ENCODE measurements at regions not wholly inside any gene's neighbourhood (a gene's known extent, or its start where the extent isn't known, plus 50 kb on each side); places are given as distances from the start of the nearest gene placed in this dataset.
"Not testable (repeated sequence)": the region's sequence is repeated elsewhere in the genome, so short reads cannot be mapped to it uniquely, and the experiment has no call there.

GRCh38 chr5:12131020-12131419, 226.8 kb upstream of the CTNND2 start:
- not testable (repeated sequence) for DNase-seq, H3K27me3 Mint-ChIP-seq, H3K27ac Mint-ChIP-seq, ATAC-seq, H3K4me3 Mint-ChIP-seq, H3K4me1 Mint-ChIP-seq
- peaks cover 23 to 28% of the 10 kb centered on the region in 2 donors for H3K9me3 Mint-ChIP-seq

GRCh38 chr5:12125895-12126294, 221.6 kb upstream of the CTNND2 start:
- Mint-ChIP-seq H3K27ac (no peak overlapping the region), H3K4me3 (no peak overlapping the region), H3K4me1 (no peaks in the 10 kb centered on the region), H3K27me3 (no peaks in the 10 kb centered on the region), H3K9me3 (peaks cover 6 to 10% of the 10 kb centered on the region in 2 donors)
- no peak for ATAC-seq
- no peak for DNase-seq

DNA sequence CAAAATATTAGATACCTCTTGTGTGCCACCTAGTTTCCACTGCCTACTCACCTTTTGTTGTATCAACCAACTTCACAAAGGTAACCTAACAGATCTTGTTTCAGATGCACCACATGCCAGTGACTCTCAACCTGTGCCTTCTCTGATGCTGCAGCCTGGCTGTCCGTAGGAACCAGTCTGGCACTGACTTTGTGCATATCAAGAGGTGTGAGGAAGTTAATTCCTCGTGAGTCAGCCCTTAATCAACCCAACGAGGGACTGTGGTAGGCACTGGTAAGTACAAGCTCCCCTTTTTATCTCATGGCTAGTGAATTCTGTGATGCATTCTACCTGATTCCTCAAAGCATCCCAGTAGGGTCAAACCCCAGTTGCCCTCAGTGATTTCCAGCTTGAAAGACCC, 215.4 kb upstream of the CTNND2 start:
- peaks cover 0 to 13% of the 10 kb centered on the region in 2 donors for H3K9me3 Mint-ChIP-seq
- H3K27me3 Mint-ChIP-seq: no peaks in the 10 kb centered on the region
- no peaks in the 10 kb centered on the region for H3K4me1 Mint-ChIP-seq
- DNase-seq (no peak), ATAC-seq (no peak)
- H3K4me3 Mint-ChIP-seq: no peak overlapping the region
- no peak overlapping the region for H3K27ac Mint-ChIP-seq

- H3K27ac Mint-ChIP-seq: no peak overlapping the region
- ATAC-seq: no peak
- no peak overlapping the region for H3K4me3 Mint-ChIP-seq
- no peaks in the 10 kb centered on the region for H3K27me3 Mint-ChIP-seq
- no peaks in the 10 kb centered on the region for H3K4me1 Mint-ChIP-seq
- H3K9me3 Mint-ChIP-seq: peaks cover 14 to 27% of the 10 kb centered on the region in 2 donors
- DNase-seq: no peak
Measured at GRCh38 chr5:12114075-12114474, 209.8 kb upstream of the CTNND2 start.

DNA sequence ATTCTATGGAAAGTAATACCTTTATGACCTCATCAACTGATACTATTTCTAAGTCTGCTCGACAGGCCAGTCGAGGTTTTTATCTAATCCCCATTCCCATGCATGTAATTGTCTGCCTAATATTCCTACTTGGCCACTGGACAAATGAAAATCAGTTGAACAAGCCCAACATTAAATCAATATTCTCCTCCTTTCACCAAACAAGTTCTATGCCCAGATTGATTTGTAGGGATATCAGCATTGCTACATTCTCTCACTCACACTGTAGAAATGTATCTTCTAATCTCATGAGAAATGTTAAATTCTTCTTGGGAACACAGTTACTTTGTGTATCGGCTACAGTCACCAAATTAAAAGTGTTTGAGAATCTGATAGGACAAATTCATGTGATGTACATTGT, 208.8 kb upstream of the CTNND2 start:
- ATAC-seq (no peak), DNase-seq (no peak)
- Mint-ChIP-seq H3K4me3 (no peak overlapping the region), H3K4me1 (no peaks in the 10 kb centered on the region), H3K9me3 (peaks cover 14 to 28% of the 10 kb centered on the region in 2 donors), H3K27me3 (no peaks in the 10 kb centered on the region), H3K27ac (no peak overlapping the region)

DNA sequence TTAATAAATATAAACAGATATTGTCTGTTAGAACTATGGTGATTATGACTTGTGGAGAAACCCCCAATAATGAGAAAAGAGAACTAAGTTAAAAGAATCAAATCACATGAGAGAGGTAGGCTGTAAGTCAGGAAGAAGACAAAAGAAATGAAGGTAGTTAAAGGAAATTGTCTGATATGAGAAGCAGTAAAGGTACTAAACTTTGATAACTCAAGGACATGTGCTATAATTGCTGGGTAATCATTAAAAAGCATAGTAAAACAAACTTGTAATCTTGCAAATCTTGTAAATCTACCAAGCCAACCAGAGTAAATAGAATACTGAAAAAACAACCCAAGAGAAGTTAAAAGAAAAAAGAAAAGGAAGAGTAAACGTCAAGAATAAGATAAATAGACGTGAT, 207.0 kb upstream of the CTNND2 start:
- DNase-seq: no peak
- Mint-ChIP-seq H3K27me3 (no peaks in the 10 kb centered on the region), H3K9me3 (peaks cover 14 to 28% of the 10 kb centered on the region in 2 donors), H3K4me3 (no peak overlapping the region), H3K4me1 (no peaks in the 10 kb centered on the region), H3K27ac (no peak overlapping the region)
- no peak for ATAC-seq

- peaks cover 17 to 26% of the 10 kb centered on the region in 2 donors for H3K9me3 Mint-ChIP-seq
- H3K27ac Mint-ChIP-seq: peak overlapping the region in 1 of 2 donors; percentile 53
- no peaks in the 10 kb centered on the region for H3K27me3 Mint-ChIP-seq
- no peak for DNase-seq
- H3K4me1 Mint-ChIP-seq: no peaks in the 10 kb centered on the region
- ATAC-seq: no peak
- H3K4me3 Mint-ChIP-seq: no peak overlapping the region
Measured at GRCh38 chr5:12110629-12111028, 206.4 kb upstream of the CTNND2 start.

DNA sequence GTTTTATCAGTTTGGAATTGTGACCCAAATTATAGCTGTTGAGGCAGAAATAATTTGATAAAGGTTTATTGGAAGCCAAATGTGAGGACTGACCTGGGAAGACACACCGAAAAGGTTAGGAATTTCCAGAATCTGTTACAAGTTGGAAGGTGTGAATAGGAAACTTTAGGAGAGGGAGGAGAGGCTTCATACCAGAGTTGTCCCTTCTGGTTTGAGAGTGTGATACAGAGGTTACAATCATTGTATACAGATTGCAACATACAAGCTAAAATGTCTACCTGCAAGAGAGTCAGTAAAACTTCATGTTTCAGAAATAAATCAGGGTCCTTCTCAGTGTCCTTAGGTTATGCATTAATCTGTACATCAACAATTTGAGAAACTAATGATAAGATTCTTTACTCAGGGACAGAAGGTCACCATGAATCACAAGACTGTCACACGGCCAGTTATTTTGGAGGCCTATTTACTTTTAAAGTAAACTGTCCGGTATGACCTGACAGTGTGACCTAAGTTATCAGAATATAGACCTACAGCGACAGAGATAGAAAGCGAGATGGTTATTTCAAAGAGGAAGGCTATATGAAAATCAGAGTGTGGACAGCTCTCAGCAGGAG, 204.9 kb upstream of the CTNND2 start:
- Mint-ChIP-seq H3K27ac (no peak overlapping the region), H3K9me3 (peaks cover 17 to 22% of the 10 kb centered on the region in 2 donors), H3K4me3 (no peak overlapping the region), H3K27me3 (no peaks in the 10 kb centered on the region), H3K4me1 (no peaks in the 10 kb centered on the region)
- ATAC-seq: no peak
- DNase-seq: no peak

DNA sequence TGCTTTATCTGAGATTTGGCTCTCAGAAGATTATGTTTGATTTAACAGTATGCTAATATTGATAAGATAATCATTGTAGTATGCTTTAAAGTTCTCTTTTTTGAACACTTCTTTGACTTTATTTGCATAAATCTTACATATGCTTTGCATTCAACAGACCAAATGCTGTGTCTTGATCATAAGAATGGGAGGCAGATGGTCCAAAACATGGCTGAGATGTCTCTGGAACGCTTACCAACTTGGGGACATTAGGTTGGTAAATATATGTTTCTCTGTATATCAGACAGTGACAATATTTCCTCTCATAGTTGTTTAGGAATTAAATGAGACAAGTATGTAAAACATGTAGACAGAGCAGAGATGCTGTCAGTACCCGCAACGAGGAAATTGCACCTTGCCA, 197.9 kb upstream of the CTNND2 start:
- Mint-ChIP-seq H3K27me3 (no peaks in the 10 kb centered on the region), H3K4me1 (no peaks in the 10 kb centered on the region), H3K27ac (no peak overlapping the region), H3K4me3 (no peak overlapping the region), H3K9me3 (peaks cover 15 to 22% of the 10 kb centered on the region in 2 donors)
- ATAC-seq: no peak
- DNase-seq: no peak

GRCh38 chr5:12100542-12100941, 196.3 kb upstream of the CTNND2 start:
- H3K9me3 Mint-ChIP-seq: peaks cover 15 to 18% of the 10 kb centered on the region in 2 donors
- DNase-seq: no peak
- H3K27me3 Mint-ChIP-seq: no peaks in the 10 kb centered on the region
- no peaks in the 10 kb centered on the region for H3K4me1 Mint-ChIP-seq
- no peak overlapping the region for H3K4me3 Mint-ChIP-seq
- H3K27ac Mint-ChIP-seq: no peak overlapping the region
- no peak for ATAC-seq

DNA sequence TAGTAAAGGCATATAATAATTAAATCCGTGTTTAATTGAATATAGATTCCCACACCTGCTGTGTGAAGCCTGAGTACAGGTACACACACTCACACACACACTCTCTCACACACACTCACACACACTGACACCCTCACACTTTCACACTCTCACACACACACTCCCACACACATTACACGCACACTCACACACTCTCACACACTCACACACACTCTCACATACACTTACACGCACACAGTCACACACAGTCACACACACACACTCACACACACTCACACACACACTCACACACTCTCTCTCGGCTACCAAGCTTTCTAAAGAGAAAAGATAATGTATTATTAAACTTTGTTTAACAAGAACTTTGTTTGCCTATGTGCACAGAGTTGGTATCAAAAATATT, 195.1 kb upstream of the CTNND2 start:
- no peak overlapping the region for H3K4me3 Mint-ChIP-seq
- peaks cover 15 to 18% of the 10 kb centered on the region in 2 donors for H3K9me3 Mint-ChIP-seq
- no peak for DNase-seq
- no peaks in the 10 kb centered on the region for H3K4me1 Mint-ChIP-seq
- no peak for ATAC-seq
- H3K27me3 Mint-ChIP-seq: no peaks in the 10 kb centered on the region
- no peak overlapping the region for H3K27ac Mint-ChIP-seq

GRCh38 chr5:12095808-12096281, 191.6 kb upstream of the CTNND2 start:
- Mint-ChIP-seq H3K9me3 (peaks cover 17 to 22% of the 10 kb centered on the region in 2 donors), H3K27me3 (no peaks in the 10 kb centered on the region), H3K27ac (no peak overlapping the region), H3K4me1 (no peaks in the 10 kb centered on the region), H3K4me3 (no peak overlapping the region)
- no peak for ATAC-seq
- DNase-seq: no peak

GRCh38 chr5:12093586-12093985, 189.3 kb upstream of the CTNND2 start:
- no peak for ATAC-seq
- H3K4me3 Mint-ChIP-seq: no peak overlapping the region
- no peaks in the 10 kb centered on the region for H3K27me3 Mint-ChIP-seq
- peaks cover 8 to 19% of the 10 kb centered on the region in 2 donors for H3K9me3 Mint-ChIP-seq
- no peaks in the 10 kb centered on the region for H3K4me1 Mint-ChIP-seq
- no peak overlapping the region for H3K27ac Mint-ChIP-seq
- DNase-seq: no peak

DNA sequence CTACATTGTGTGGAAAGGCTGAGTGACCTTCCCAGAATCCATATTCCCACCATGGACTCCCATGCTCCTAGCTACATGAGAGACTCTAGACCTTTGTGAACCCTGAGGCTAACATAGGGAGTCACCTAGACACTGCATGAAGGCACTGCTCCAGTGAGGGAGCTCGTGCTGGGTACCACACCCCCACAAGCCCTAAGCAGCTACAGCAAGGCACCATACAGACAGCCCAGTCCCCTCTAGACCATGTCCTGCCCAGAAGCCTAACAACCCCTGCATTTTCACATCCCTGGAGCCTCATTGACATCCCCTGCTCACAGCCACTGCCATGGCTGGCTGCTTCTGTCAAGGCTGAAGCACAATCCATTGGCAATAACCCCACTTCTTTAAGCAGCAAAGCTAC, 176.5 kb upstream of the CTNND2 start:
- Mint-ChIP-seq H3K27me3 (no peaks in the 10 kb centered on the region), H3K9me3 (peaks cover 13 to 39% of the 10 kb centered on the region in 2 donors), H3K4me1 (no peaks in the 10 kb centered on the region), H3K27ac (no peak overlapping the region), H3K4me3 (no peak overlapping the region)
- DNase-seq (no peak), ATAC-seq (no peak)

DNA sequence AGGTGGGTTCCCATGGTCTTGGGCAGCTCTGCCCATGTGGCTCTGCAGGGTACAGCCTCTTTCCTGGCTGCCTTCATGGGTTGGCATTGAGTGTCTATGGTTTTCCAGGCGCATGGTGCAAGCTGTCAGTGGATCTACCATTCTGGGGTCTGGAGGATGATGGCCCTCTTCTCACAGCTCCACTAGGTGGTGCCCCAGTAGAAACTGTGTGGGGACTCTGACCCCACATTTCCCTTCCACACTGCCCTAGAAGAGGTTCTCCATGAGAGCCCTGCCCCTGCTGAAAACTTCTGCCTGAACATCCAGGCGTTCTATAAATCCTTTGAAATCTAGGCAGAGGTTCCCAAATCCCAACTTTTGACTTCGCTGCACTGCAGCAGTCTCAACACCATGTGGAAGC, 174.0 kb upstream of the CTNND2 start:
- H3K9me3 Mint-ChIP-seq: peaks cover 13 to 32% of the 10 kb centered on the region in 2 donors
- H3K27ac Mint-ChIP-seq, ATAC-seq, H3K4me3 Mint-ChIP-seq, DNase-seq, H3K27me3 Mint-ChIP-seq, H3K4me1 Mint-ChIP-seq: not testable (repeated sequence)

DNA sequence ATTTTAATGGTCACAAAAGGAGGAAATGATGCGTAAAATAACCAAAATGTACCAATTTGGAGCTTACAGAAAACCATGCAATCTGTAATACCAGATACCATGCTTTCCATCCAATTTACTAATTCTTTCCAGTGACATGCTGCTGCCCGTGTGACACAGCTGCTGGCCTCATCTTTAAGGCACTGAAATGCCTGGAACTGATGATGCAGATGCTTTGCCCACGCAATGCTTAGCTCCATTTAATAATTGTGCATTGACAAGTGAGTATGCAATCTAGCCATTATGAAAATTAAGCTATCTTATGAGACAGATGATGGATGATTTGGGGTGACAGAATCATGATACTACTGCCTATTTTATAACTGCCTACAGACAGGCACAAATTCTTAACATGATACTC, 169.2 kb upstream of the CTNND2 start:
- Mint-ChIP-seq H3K27ac (no peak overlapping the region), H3K4me3 (no peak overlapping the region), H3K27me3 (no peaks in the 10 kb centered on the region), H3K4me1 (no peaks in the 10 kb centered on the region), H3K9me3 (no peaks in the 10 kb centered on the region)
- DNase-seq: no peak
- no peak for ATAC-seq

DNA sequence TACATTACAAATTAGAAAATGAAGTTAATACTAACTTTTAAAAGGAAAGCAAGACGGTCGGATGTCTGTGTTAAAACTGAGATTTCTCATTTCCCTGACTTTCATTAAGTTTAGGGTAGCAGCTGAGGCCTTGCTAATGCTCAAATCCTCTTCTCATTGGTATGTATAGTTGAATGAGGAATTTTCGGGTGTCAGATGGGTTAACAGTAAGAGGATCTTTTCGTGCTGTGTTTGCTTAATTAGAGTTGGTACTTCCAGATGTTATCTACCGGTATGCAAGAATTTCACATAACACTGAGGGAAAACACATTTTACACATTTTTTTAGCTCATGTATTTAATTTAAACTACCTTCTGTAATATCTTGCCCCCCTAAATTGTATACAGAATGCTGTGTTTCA, 168.2 kb upstream of the CTNND2 start:
- DNase-seq (no peak), ATAC-seq (no peak)
- no peaks in the 10 kb centered on the region for H3K4me1 Mint-ChIP-seq
- H3K4me3 Mint-ChIP-seq: no peak overlapping the region
- no peak overlapping the region for H3K27ac Mint-ChIP-seq
- peaks cover 2 to 5% of the 10 kb centered on the region in 2 donors for H3K9me3 Mint-ChIP-seq
- H3K27me3 Mint-ChIP-seq: no peaks in the 10 kb centered on the region

Measured in stimulated activated naive CD8-positive, alpha-beta T cell treated with anti-CD3 and anti-CD28 coated beads, Interleukin-15, amount 100 ng/mL, for 72 hours (primary cell).